B cell (primary cell): ENCODE measurements at regions not wholly inside any gene's neighbourhood (a gene's known extent, or its start where the extent isn't known, plus 50 kb on each side); places are given as distances from the start of the nearest gene placed in this dataset.

ENCODE experiments used
- ATAC-seq: fragments of 200-7000 bp; cut with Tn5 transposase; one replicate; pipeline ENCODE4 v1.10.0; 2021; ENCODE audit warnings: low read depth, mild to moderate bottlenecking, moderate number of reproducible peaks, moderate library complexity
- CTCF ChIA-PET: fragments of 350-600 bp; sonication (Branson Sonifier 250); formaldehyde crosslinking; loops from one replicate; lab custom pipeline; 2021; ENCODE audit warnings: antibody characterized with exemption, inconsistent platforms; lab: Charles Lee
- POLR2A ChIA-PET: fragments of 350-600 bp; sonication (Branson Sonifier 250); formaldehyde crosslinking; loops from one replicate; lab custom pipeline; 2021; ENCODE audit warnings: antibody characterized with exemption; lab: Charles Lee
- DNase-seq: peaks from one replicate; pipeline ENCODE4 v3.0.0; 2013
- H2AFZ ChIP-seq: 2 replicates; pipeline ENCODE4 v1.6.1; 2012; ENCODE audit warnings: mild to moderate bottlenecking, low read depth, low read length; ENCODE audit not compliant: insufficient read depth, poor library complexity, severe bottlenecking
- H3K27ac ChIP-seq, 2 donors: 1 replicate in 1 of 2; 2 replicates in 1 of 2; pipeline ENCODE4 v1.5.1; 2012 to 2013; ENCODE audit warnings: low read length in 2 of 2, mild to moderate bottlenecking in 2 of 2, moderate library complexity in 1 of 2
- H3K27me3 ChIP-seq, 4 experiments: fragments of 200-600 bp in 1 of 4; sonication (generic) in 1 of 4; replicated peaks in 1 of 4; 1 replicate in 2 of 4; 2 replicates in 2 of 4; pipeline versions ENCODE4 v1.6.1 to v1.7.0; 2013 to 2016; ENCODE audit warnings: low read length in 3 of 4, mild to moderate bottlenecking in 2 of 4, mixed read lengths in 1 of 4, moderate library complexity in 1 of 4; ENCODE audit not compliant: insufficient read depth in 4 of 4, control insufficient read depth in 3 of 4; ENCODE audit errors: control extremely low read depth in 1 of 4
- H3K36me3 ChIP-seq, 2 experiments: replicated peaks in 1 of 2; 1 replicate in 1 of 2; 2 replicates in 1 of 2; pipeline versions ENCODE4 v1.6.1 to v1.7.1; 2013; ENCODE audit warnings: low read length in 1 of 2; ENCODE audit not compliant: insufficient read depth in 2 of 2, control insufficient read depth in 1 of 2; ENCODE audit errors: control extremely low read depth in 1 of 2, extremely low read depth in 1 of 2
- H3K4me1 ChIP-seq, 2 donors: fragments of 200-600 bp in 1 of 2; sonication (generic) in 1 of 2; 1 replicate in 1 of 2; 2 replicates in 1 of 2; pipeline versions ENCODE4 v1.5.1 to v1.6.1; 2013 to 2017; ENCODE audit warnings: low read length in 2 of 2; ENCODE audit not compliant: control insufficient read depth in 2 of 2, insufficient read depth in 2 of 2
- H3K4me2 ChIP-seq: replicated peaks from 2 replicates; pipeline ENCODE3; 2012; ENCODE audit warnings: mild to moderate bottlenecking, low read depth, low read length; ENCODE audit not compliant: poor library complexity, severe bottlenecking
- H3K4me3 ChIP-seq, 5 experiments: fragments of 200-600 bp in 1 of 5; sonication (generic) in 1 of 5; 1 replicate in 3 of 5; 2 replicates in 2 of 5; pipeline versions ENCODE4 v1.5.1 to v1.7.0; 2011 to 2016; ENCODE audit warnings: low read length in 4 of 5, mild to moderate bottlenecking in 4 of 5, low read depth in 2 of 5, control low read depth in 1 of 5, moderate library complexity in 1 of 5; ENCODE audit not compliant: insufficient read depth in 1 of 5; ENCODE audit errors: control extremely low read depth in 1 of 5, extremely low read depth in 1 of 5
- H3K79me2 ChIP-seq: fragments of 200-600 bp; sonication (generic); one replicate; pipeline ENCODE4 v1.6.0; 2016; ENCODE audit warnings: low read length; ENCODE audit not compliant: control insufficient read depth, insufficient read depth
- H3K9ac ChIP-seq: fragments of 200-600 bp; sonication (generic); 2 replicates; pipeline ENCODE4 v1.6.1; 2017; ENCODE audit warnings: mild to moderate bottlenecking, low read length, moderate library complexity
- H3K9me3 ChIP-seq, 3 donors: one replicate each; pipeline versions ENCODE4 v1.6.1 to v1.7.1; 2013; ENCODE audit warnings: low read length in 2 of 3; ENCODE audit not compliant: control insufficient read depth in 2 of 3, insufficient read depth in 1 of 3; ENCODE audit errors: control extremely low read depth in 1 of 3
- H4K20me1 ChIP-seq: 2 replicates; pipeline ENCODE4 v1.6.0; 2012; ENCODE audit warnings: mild to moderate bottlenecking, low read length; ENCODE audit not compliant: insufficient read depth, control insufficient read depth, poor library complexity, severe bottlenecking
- H3K27ac Mint-ChIP-seq: one replicate; pipeline ENCODE4 v1.8.0; 2021; ENCODE audit warnings: mixed read lengths
- H3K27me3 Mint-ChIP-seq: one replicate; pipeline ENCODE4 v1.8.0; 2021; ENCODE audit warnings: mixed read lengths
- H3K4me1 Mint-ChIP-seq: one replicate; pipeline ENCODE4 v1.8.0; 2021; ENCODE audit warnings: mixed read lengths
- H3K4me3 Mint-ChIP-seq: one replicate; pipeline ENCODE4 v1.8.0; 2021; ENCODE audit warnings: mixed read lengths
- H3K9me3 Mint-ChIP-seq: one replicate; pipeline ENCODE4 v1.8.0; 2022; ENCODE audit warnings: mixed read lengths; ENCODE audit not compliant: insufficient read depth
- CTCF ChIP-seq: fragments of 200-600 bp; IDR thresholded peaks from one replicate; pipeline ENCODE4 v1.8.0; 2022; ENCODE audit warnings: antibody characterized with exemption, mild to moderate bottlenecking
- EZH2 ChIP-seq: IDR thresholded peaks from 2 replicates; pipeline ENCODE4 v1.6.1; 2012; ENCODE audit warnings: borderline replicate concordance, low read depth, mild to moderate bottlenecking, moderate library complexity, low read length; ENCODE audit not compliant: insufficient read depth, poor library complexity, severe bottlenecking
- WGBS: methylation state at CpG from one replicate; pipeline ENCODE4 v1.1.5; 2013; ENCODE audit warnings: missing lambda C conversion rate; ENCODE audit not compliant: insufficient coverage; 5-methylcytosine and 5-hydroxymethylcytosine counted together
- intact Hi-C: fragments of 100-400 bp; cut with micrococcal nuclease; formaldehyde crosslinking; loops from one replicate; pipeline ENCODE4 v1.10.0; 2022

GRCh38 chr7:71050492-71050891, 81.5 kb upstream of the GALNT17 start:
- no peak for TF ChIP-seq CTCF
- TF ChIP-seq EZH2, result no peak
- H3K9me3 ChIP-seq, result peaks cover 0 to 24% (median 19%) of the 10 kb centered on the region in 3 donors
- H3K9ac ChIP-seq, result no peak overlapping the region
- ChIA-PET POLR2A (no interaction called here), CTCF (no interaction called here)
- H3K4me1 Mint-ChIP-seq, result no peaks in the 10 kb centered on the region
- ATAC-seq, result no peak
- intact Hi-C loops, result no loop called here
- no peaks in the 10 kb centered on the region for H3K27me3 ChIP-seq
- H4K20me1 ChIP-seq, result no peaks in the 10 kb centered on the region
- H3K4me2 ChIP-seq, result no peak overlapping the region
- no peak overlapping the region for H3K27ac ChIP-seq
- no peaks in the 10 kb centered on the region for H3K27me3 Mint-ChIP-seq
- no peaks in the 10 kb centered on the region for H3K36me3 ChIP-seq
- no peak overlapping the region for H3K27ac Mint-ChIP-seq
- WGBS, result no CpG with 5 or more reads among the region's 1 CpG
- H3K4me1 ChIP-seq, result no peaks in the 10 kb centered on the region
- no peak overlapping the region for H2AFZ ChIP-seq
- peaks cover 7% of the 10 kb centered on the region for H3K9me3 Mint-ChIP-seq
- H3K79me2 ChIP-seq, result no peaks in the 10 kb centered on the region
- no peak for DNase-seq
- no peak overlapping the region for H3K4me3 ChIP-seq
- no peak overlapping the region for H3K4me3 Mint-ChIP-seq

- ATAC-seq, result no peak
- H3K79me2 ChIP-seq, result no peaks in the 10 kb centered on the region
- no peak overlapping the region for H3K4me2 ChIP-seq
- H3K9me3 ChIP-seq, result peaks cover 0 to 16% (median 5%) of the 10 kb centered on the region in 3 donors
- no peaks in the 10 kb centered on the region for H4K20me1 ChIP-seq
- intact Hi-C loops, result no loop called here
- no peak overlapping the region for H2AFZ ChIP-seq
- Mint-ChIP-seq H3K27ac (no peak overlapping the region), H3K9me3 (peaks cover 7% of the 10 kb centered on the region), H3K27me3 (no peaks in the 10 kb centered on the region), H3K4me3 (no peak overlapping the region), H3K4me1 (no peaks in the 10 kb centered on the region)
- H3K27me3 ChIP-seq, result no peaks in the 10 kb centered on the region
- H3K4me3 ChIP-seq, result no peak overlapping the region
- TF ChIP-seq EZH2 (no peak), CTCF (no peak)
- ChIA-PET CTCF (no interaction called here), POLR2A (no interaction called here)
- H3K27ac ChIP-seq, result no peak overlapping the region
- no peak for DNase-seq
- no peak overlapping the region for H3K9ac ChIP-seq
- WGBS, result no CpG with 5 or more reads among the region's 2 CpGs
- H3K36me3 ChIP-seq, result no peaks in the 10 kb centered on the region
- H3K4me1 ChIP-seq, result no peaks in the 10 kb centered on the region
These were observed 76.4 kb upstream of the GALNT17 start for GRCh38 chr7:71055504-71055903.
